Cardiac muscle cell (in vitro differentiated cells and primary cell): ENCODE measurements at regions not wholly inside any gene's neighbourhood (a gene's known extent, or its start where the extent isn't known, plus 50 kb on each side); places are given as distances from the start of the nearest gene placed in this dataset.

Experiments used
- DNase-seq, 2 donors: peaks; one replicate each; pipeline versions ENCODE4 v3.0.0 to v3.0.0-alpha.2; 2010 to 2017; ENCODE audit warnings: low read depth in 1 of 2, low spot score in 1 of 2
- H3K27ac ChIP-seq: fragments of 200-600 bp; sonication (generic); 2 replicates; pipeline ENCODE4 v1.5.1; 2016
- H3K27me3 ChIP-seq: fragments of 200-600 bp; sonication (generic); 2 replicates; pipeline ENCODE4 v1.6.0; 2016; ENCODE audit warnings: control low read depth
- H3K36me3 ChIP-seq: fragments of 200-600 bp; sonication (generic); 2 replicates; pipeline ENCODE4 v1.5.1; 2016; ENCODE audit warnings: control low read depth
- H3K4me1 ChIP-seq: fragments of 200-600 bp; sonication (generic); 2 replicates; pipeline ENCODE4 v1.8.1; 2017; ENCODE audit warnings: low read depth, mild to moderate bottlenecking, mixed run types
- H3K4me3 ChIP-seq: fragments of 200-600 bp; sonication (generic); 2 replicates; pipeline ENCODE4 v1.5.1; 2016; ENCODE audit warnings: mild to moderate bottlenecking
- H3K9me3 ChIP-seq: fragments of 200-600 bp; sonication (generic); 2 replicates; pipeline ENCODE4 v1.5.1; 2017; ENCODE audit warnings: low read depth, mild to moderate bottlenecking, control low read depth
- CTCF ChIP-seq: IDR thresholded peaks from 2 replicates; pipeline ENCODE4 v1.5.1; 2012; ENCODE audit warnings: low read depth, mild to moderate bottlenecking, low read length

- Histone ChIP-seq H3K9me3 (no peaks in the 10 kb centered on the region), H3K36me3 (no peaks in the 10 kb centered on the region), H3K27me3 (no peaks in the 10 kb centered on the region), H3K4me3 (no peak overlapping the region), H3K4me1 (no peaks in the 10 kb centered on the region), H3K27ac (no peak overlapping the region)
- peak in 1 of 2 donors; percentile 9 for DNase-seq
- no peak for TF ChIP-seq CTCF
Measured at GRCh38 chrX:45667666-45668065, 467.0 kb upstream of the DIPK2B start.

GRCh38 chrX:45664727-45665290 is 464.1 kb upstream of the DIPK2B start:
- TF ChIP-seq CTCF, result no peak
- no peaks in the 10 kb centered on the region for H3K36me3 ChIP-seq

GRCh38 chrX:45660477-45660876 is 459.8 kb upstream of the DIPK2B start:
- H3K36me3 ChIP-seq, result no peaks in the 10 kb centered on the region

More at GRCh38 chrX:45664727-45665290, 464.1 kb upstream of the DIPK2B start:
- Histone ChIP-seq H3K4me1 (no peaks in the 10 kb centered on the region), H3K9me3 (no peaks in the 10 kb centered on the region), H3K27me3 (no peaks in the 10 kb centered on the region), H3K4me3 (no peak overlapping the region), H3K27ac (no peak overlapping the region)
- no peak for DNase-seq

GRCh38 chrX:45633419-45633818 is 432.7 kb upstream of the DIPK2B start:
- Histone ChIP-seq H3K4me1 (no peaks in the 10 kb centered on the region), H3K4me3 (no peak overlapping the region), H3K27ac (no peak overlapping the region), H3K36me3 (no peaks in the 10 kb centered on the region), H3K27me3 (no peaks in the 10 kb centered on the region), H3K9me3 (no peaks in the 10 kb centered on the region)
- DNase-seq, result no peak
- no peak for TF ChIP-seq CTCF

More at GRCh38 chrX:45660477-45660876, 459.8 kb upstream of the DIPK2B start:
- no peaks in the 10 kb centered on the region for H3K9me3 ChIP-seq
- no peak overlapping the region for H3K27ac ChIP-seq
- H3K4me3 ChIP-seq, result no peak overlapping the region
- no peak for TF ChIP-seq CTCF
- no peaks in the 10 kb centered on the region for H3K27me3 ChIP-seq
- no peaks in the 10 kb centered on the region for H3K4me1 ChIP-seq
- DNase-seq, result no peak

- Histone ChIP-seq H3K4me1 (no peaks in the 10 kb centered on the region), H3K27ac (no peak overlapping the region), H3K9me3 (no peaks in the 10 kb centered on the region), H3K27me3 (no peaks in the 10 kb centered on the region), H3K4me3 (no peak overlapping the region), H3K36me3 (no peaks in the 10 kb centered on the region)
- TF ChIP-seq CTCF, result no peak
- no peak for DNase-seq
Measured at GRCh38 chrX:45632506-45632905, 431.8 kb upstream of the DIPK2B start.
